ENCODE measurements at regions not wholly inside any gene's neighbourhood (a gene's known extent, or its start where the extent isn't known, plus 50 kb on each side); places are given as distances from the start of the nearest gene placed in this dataset.
"Not testable (repeated sequence)": the region's sequence is repeated elsewhere in the genome, so short reads cannot be mapped to it uniquely, and the experiment has no call there.

- H3K4me1 Mint-ChIP-seq; H3K4me3 ChIP-seq (ENCODE audit: low read length in 2 of 2); CTCF ChIA-PET (ENCODE audit: partially characterized antibody); H3K9me3 ChIP-seq (ENCODE audit: control insufficient read depth in 1 of 2, low read length in 2 of 2); H3K4me3 Mint-ChIP-seq; intact Hi-C loops (cut with micrococcal nuclease); H3K27me3 Mint-ChIP-seq; H3K36me3 ChIP-seq (ENCODE audit: insufficient read depth, low read length); H3K27me3 ChIP-seq (ENCODE audit: insufficient read depth, low read length); H3K4me1 ChIP-seq (ENCODE audit: insufficient read depth, low read length); H3K36me3 Mint-ChIP-seq; H3K27ac ChIP-seq (ENCODE audit: low read depth, low read length); H3K27ac Mint-ChIP-seq; DNase-seq; POLR2A ChIA-PET (ENCODE audit: partially characterized antibody): not testable (repeated sequence)
- H3K9me3 Mint-ChIP-seq: peaks cover 0 to 18% (median 3%) of the 10 kb centered on the region in 8 donors
These were observed 84.6 kb upstream of the ALG10 start for GRCh38 chr12:33937669-33938068.

DNA sequence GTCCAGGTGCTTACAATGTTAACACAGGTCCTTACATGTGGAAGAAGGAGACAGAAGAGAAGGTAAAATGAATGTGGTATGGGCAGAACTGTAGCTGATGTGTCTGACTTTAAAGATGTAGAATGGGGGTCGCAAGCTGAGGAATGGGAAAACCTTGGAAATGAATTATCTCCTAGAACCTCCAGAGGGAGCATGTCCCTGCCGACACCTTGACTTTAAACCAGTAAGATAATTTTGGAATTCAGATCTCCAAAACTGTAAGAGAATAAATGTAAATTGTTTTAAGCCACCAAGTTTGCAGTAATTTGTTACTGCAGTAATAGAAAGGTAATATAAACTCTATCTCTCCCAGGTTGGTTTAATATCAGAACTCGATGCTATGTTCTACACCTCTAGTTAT lies 80.1 kb upstream of the ALG10 start:
- Histone ChIP-seq H3K4me3 (ENCODE audit: low read length in 2 of 2) (no peak overlapping the region), H3K9me3 (ENCODE audit: control insufficient read depth in 1 of 2, low read length in 2 of 2) (no peaks in the 10 kb centered on the region), H3K27me3 (ENCODE audit: insufficient read depth, low read length) (no peaks in the 10 kb centered on the region), H3K36me3 (ENCODE audit: insufficient read depth, low read length) (no peaks in the 10 kb centered on the region), H3K4me1 (ENCODE audit: insufficient read depth, low read length) (no peaks in the 10 kb centered on the region), H3K27ac (ENCODE audit: low read depth, low read length) (no peak overlapping the region)
- Mint-ChIP-seq H3K4me1 (no peaks in the 10 kb centered on the region), H3K36me3 (no peaks in the 10 kb centered on the region), H3K27me3 (no peaks in the 10 kb centered on the region), H3K9me3 (peaks cover 0 to 6% (median 0%) of the 10 kb centered on the region in 8 donors), H3K27ac (no peak overlapping the region), H3K4me3 (no peak overlapping the region)
- intact Hi-C loops (cut with micrococcal nuclease): no loop called here
- ChIA-PET CTCF (ENCODE audit: partially characterized antibody) (no interaction called here), POLR2A (ENCODE audit: partially characterized antibody) (no interaction called here)
- no peak for DNase-seq

DNA sequence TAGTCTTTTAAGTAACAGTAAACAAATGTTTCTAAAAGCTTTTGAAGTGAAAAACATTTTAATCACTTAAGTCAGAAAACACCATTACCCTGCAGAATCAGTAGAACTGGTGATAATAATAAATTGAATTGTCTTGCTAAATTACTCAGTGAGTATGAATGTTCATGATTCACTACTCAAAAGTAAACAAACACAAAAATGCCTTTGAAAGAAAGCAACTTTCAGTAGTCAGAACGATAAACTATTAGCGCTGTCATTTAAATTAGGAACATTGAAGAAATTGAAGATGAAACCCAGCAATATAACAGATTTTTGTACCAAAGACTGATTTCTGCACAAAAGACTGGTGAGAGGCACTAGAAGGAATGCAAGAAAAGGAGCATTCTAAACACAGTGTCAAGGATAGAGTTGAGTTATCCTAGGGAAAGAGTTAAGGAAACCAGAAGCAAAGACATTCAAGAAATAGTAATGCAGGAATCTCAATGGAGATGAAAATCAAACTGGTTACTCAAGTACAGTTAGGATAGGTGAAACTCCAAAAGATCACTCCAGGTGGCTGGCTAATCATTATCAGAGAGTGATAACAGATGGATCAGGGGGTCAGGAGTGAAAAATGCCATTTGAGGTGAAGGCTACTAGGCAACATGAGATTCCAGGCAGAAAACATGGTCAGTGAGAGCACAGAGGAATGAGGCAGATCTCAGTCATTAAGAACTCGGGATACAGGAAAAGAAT lies 77.4 kb upstream of the ALG10 start:
- no peaks in the 10 kb centered on the region for H3K36me3 Mint-ChIP-seq
- Histone ChIP-seq H3K4me1 (ENCODE audit: insufficient read depth, low read length) (no peaks in the 10 kb centered on the region), H3K27ac (ENCODE audit: low read depth, low read length) (no peak overlapping the region), H3K9me3 (ENCODE audit: control insufficient read depth in 1 of 2, low read length in 2 of 2) (no peaks in the 10 kb centered on the region), H3K36me3 (ENCODE audit: insufficient read depth, low read length) (no peaks in the 10 kb centered on the region), H3K4me3 (ENCODE audit: low read length in 2 of 2) (no peak overlapping the region), H3K27me3 (ENCODE audit: insufficient read depth, low read length) (no peaks in the 10 kb centered on the region)
- no peaks in the 10 kb centered on the region for H3K4me1 Mint-ChIP-seq
- no peak overlapping the region for H3K4me3 Mint-ChIP-seq
- no peaks in the 10 kb centered on the region for H3K27me3 Mint-ChIP-seq
- DNase-seq: no peak
- intact Hi-C loops (cut with micrococcal nuclease): no loop called here
- peaks cover 2 to 19% (median 9%) of the 10 kb centered on the region in 8 donors for H3K9me3 Mint-ChIP-seq
- H3K27ac Mint-ChIP-seq: no peak overlapping the region
- POLR2A ChIA-PET (ENCODE audit: partially characterized antibody): no interaction called here
- CTCF ChIA-PET (ENCODE audit: partially characterized antibody): no interaction called here

DNA sequence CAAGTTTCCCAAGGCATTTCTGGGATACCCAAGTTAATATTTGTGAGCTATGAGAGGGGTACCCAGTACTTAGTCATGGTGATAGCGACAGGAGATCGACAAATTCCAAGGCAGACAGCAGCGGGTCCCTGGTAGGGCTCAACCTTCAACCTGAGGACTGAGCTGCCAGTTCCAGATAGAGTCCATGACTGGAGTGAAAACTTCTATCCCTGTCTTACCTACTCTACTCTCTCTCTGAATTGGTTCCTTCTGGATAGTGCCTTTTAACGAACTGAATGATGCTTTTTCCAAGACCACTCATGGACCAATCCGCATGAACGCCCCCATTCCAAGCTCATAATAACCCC lies 76.9 kb upstream of the ALG10 start:
- no peak overlapping the region for H3K27ac Mint-ChIP-seq
- Histone ChIP-seq H3K27ac (ENCODE audit: low read depth, low read length) (no peak overlapping the region), H3K4me1 (ENCODE audit: insufficient read depth, low read length) (no peaks in the 10 kb centered on the region), H3K27me3 (ENCODE audit: insufficient read depth, low read length) (no peaks in the 10 kb centered on the region), H3K36me3 (ENCODE audit: insufficient read depth, low read length) (no peaks in the 10 kb centered on the region), H3K9me3 (ENCODE audit: control insufficient read depth in 1 of 2, low read length in 2 of 2) (no peaks in the 10 kb centered on the region), H3K4me3 (ENCODE audit: low read length in 2 of 2) (no peak overlapping the region)
- no peak overlapping the region for H3K4me3 Mint-ChIP-seq
- DNase-seq: no peak
- intact Hi-C loops (cut with micrococcal nuclease): no loop called here
- no peaks in the 10 kb centered on the region for H3K4me1 Mint-ChIP-seq
- H3K36me3 Mint-ChIP-seq: no peaks in the 10 kb centered on the region
- H3K27me3 Mint-ChIP-seq: no peaks in the 10 kb centered on the region
- ChIA-PET POLR2A (ENCODE audit: partially characterized antibody) (no interaction called here), CTCF (ENCODE audit: partially characterized antibody) (no interaction called here)
- H3K9me3 Mint-ChIP-seq: peaks cover 2 to 24% (median 14%) of the 10 kb centered on the region in 8 donors

DNA sequence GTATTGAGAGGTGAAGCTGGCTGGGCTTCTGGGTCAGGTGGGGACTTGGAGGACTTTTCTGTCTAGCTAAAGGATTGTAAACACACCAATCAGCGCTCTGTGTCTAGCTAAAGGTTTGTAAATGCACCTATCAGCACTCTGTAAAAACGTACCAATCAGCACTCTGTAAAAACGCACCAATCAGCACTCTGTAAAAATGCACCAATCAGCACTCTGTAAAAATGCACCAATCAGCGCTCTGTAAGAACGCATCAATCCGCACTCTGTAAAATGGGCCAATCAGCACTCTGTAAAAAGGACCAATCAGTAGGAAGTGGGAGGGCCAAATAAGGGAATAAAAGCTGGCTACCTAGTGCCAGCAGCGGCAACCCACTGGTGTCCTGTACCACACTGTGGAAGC lies 56.1 kb upstream of the ALG10 start:
- H3K27ac ChIP-seq (ENCODE audit: low read depth, low read length); H3K36me3 Mint-ChIP-seq; H3K27me3 ChIP-seq (ENCODE audit: insufficient read depth, low read length); H3K9me3 Mint-ChIP-seq; H3K4me3 Mint-ChIP-seq; CTCF ChIA-PET (ENCODE audit: partially characterized antibody); intact Hi-C loops (cut with micrococcal nuclease); H3K9me3 ChIP-seq (ENCODE audit: control insufficient read depth in 1 of 2, low read length in 2 of 2); H3K27me3 Mint-ChIP-seq; H3K36me3 ChIP-seq (ENCODE audit: insufficient read depth, low read length); H3K4me1 Mint-ChIP-seq; H3K4me3 ChIP-seq (ENCODE audit: low read length in 2 of 2); POLR2A ChIA-PET (ENCODE audit: partially characterized antibody); DNase-seq; H3K4me1 ChIP-seq (ENCODE audit: insufficient read depth, low read length); H3K27ac Mint-ChIP-seq: not testable (repeated sequence)

- intact Hi-C loops (cut with micrococcal nuclease): no loop called here
- H3K27ac ChIP-seq (ENCODE audit: low read depth, low read length): no peak overlapping the region
- Mint-ChIP-seq H3K9me3 (peaks cover 0 to 8% (median 0%) of the 10 kb centered on the region in 8 donors), H3K36me3 (no peaks in the 10 kb centered on the region), H3K27ac (no peak overlapping the region), H3K27me3 (peaks cover 0 to 1% of the 10 kb centered on the region in 2 donors), H3K4me1 (no peaks in the 10 kb centered on the region), H3K4me3 (no peak overlapping the region)
- no peaks in the 10 kb centered on the region for H3K27me3 ChIP-seq (ENCODE audit: insufficient read depth, low read length)
- ChIA-PET CTCF (ENCODE audit: partially characterized antibody) (no interaction called here), POLR2A (ENCODE audit: partially characterized antibody) (no interaction called here)
- no peak for DNase-seq
- H3K4me3 ChIP-seq (ENCODE audit: low read length in 2 of 2): no peak overlapping the region
- H3K4me1 ChIP-seq (ENCODE audit: insufficient read depth, low read length): no peaks in the 10 kb centered on the region
- no peaks in the 10 kb centered on the region for H3K9me3 ChIP-seq (ENCODE audit: control insufficient read depth in 1 of 2, low read length in 2 of 2)
- no peaks in the 10 kb centered on the region for H3K36me3 ChIP-seq (ENCODE audit: insufficient read depth, low read length)
These were observed 54.5 kb upstream of the ALG10 start for GRCh38 chr12:33967760-33968159.
